ENCODE measurements at regions not wholly inside any gene's neighbourhood (a gene's known extent, or its start where the extent isn't known, plus 50 kb on each side); places are given as distances from the start of the nearest gene placed in this dataset.

DNA sequence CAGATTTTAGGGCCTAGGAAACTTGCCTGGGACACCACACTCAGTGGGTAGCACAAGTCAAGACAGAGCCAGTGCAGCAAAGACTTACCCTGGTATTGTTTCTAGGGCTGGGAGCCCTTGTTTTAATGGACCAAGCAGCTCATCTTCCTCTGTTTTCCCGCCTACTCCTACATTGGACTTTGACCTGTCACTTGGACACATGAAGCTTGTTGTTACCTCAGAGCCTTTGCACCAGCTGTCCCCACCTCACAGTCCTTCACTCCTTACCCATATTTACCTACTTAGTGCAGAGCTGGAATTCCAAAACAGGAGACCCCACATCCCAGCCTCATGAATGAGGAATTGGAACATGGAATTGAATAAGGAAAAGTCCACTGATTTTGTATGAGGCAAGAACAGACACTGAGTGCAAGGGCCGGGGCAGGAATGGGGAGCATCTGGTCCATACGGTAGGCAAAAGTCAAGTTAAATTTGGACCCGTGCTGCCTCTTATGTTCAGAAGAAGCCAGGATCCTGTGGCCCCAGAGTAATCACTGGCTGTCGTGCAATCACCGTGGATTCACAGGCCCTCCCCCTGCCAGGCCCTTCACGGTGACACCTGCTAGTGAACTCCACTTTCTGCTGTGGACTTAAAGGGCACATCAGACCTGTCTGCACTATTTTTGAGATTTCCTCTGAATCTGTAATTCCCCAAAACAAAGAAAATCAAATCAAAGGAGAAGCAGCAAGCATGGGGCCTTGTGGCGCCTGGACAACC is 236.9 kb upstream of the PMEPA1 start:
- no peak for DNase-seq (ENCODE audit: low spot score)

GRCh38 chr20:57944988-57945387 is 235.2 kb upstream of the PMEPA1 start:
- DNase-seq (ENCODE audit: low spot score) = no peak

DNA sequence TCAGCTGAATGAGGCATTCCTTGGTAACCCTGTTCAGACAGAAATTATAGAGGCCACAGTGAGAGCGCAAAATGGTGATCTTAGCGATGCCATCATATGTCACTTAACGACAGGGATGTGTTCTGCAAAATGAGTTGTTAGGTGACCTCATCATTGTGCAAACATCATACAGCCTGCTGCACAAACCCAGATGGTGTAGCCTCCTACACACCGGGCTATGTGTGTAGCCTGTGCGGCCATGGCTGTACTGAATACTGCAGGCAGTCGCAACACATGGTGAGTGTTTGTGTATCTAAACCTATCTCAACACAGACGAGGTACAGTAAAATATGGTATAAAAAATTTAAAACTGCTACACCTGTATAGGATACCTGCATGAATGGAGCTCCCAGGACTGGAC is 234.1 kb upstream of the PMEPA1 start:
- no peak for DNase-seq (ENCODE audit: low spot score)

DNA sequence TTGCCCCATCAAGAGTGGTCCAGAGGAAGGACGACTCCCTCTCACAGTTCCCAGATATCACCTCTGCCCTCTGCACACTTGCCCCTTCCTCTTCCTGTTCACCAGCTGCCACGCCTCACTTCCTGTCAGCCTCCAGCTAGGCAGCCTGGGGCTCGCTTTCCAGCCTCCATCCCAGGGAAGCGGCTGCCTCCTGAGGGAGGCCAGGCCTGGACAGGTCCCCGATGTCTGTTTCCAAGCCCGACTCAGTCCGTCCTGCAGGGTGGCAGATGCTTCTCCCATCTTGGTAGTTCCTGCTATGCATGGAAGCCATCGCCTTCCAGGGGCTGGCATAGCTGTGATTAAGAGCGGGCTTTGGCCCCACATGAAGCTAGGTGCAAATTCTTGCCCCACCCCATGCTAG is 233.5 kb upstream of the PMEPA1 start:
- DNase-seq (ENCODE audit: low spot score) = no peak

- DNase-seq (ENCODE audit: low spot score) = no peak
Measured at GRCh38 chr20:57941604-57942381, 232.0 kb upstream of the PMEPA1 start.

- DNase-seq (ENCODE audit: low spot score) = no peak
Measured at GRCh38 chr20:57940868-57941522, 231.2 kb upstream of the PMEPA1 start.

DNA sequence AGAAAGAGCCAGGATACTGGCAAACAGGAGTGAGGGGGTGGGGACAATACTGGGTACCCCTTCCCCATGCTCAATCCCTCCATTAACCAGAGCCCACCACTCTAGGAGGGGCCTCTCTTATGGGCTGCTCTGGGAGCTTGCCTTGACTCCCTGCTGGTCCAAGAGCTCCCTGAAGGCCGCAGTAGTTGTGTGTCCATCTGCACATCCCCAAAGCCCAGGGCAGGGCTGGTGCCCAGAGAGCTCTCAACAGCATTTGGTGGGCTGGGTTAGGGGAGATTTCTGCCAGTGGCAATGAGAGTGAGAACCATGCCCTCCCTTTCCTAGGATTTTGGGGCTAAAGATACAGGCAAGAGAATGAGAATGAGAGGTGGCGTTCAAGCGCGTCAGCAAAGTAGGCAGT is 230.6 kb upstream of the PMEPA1 start:
- DNase-seq (ENCODE audit: low spot score) = no peak

- DNase-seq (ENCODE audit: low spot score) = no peak
Measured at GRCh38 chr20:57939499-57939898, 229.7 kb upstream of the PMEPA1 start.

DNA sequence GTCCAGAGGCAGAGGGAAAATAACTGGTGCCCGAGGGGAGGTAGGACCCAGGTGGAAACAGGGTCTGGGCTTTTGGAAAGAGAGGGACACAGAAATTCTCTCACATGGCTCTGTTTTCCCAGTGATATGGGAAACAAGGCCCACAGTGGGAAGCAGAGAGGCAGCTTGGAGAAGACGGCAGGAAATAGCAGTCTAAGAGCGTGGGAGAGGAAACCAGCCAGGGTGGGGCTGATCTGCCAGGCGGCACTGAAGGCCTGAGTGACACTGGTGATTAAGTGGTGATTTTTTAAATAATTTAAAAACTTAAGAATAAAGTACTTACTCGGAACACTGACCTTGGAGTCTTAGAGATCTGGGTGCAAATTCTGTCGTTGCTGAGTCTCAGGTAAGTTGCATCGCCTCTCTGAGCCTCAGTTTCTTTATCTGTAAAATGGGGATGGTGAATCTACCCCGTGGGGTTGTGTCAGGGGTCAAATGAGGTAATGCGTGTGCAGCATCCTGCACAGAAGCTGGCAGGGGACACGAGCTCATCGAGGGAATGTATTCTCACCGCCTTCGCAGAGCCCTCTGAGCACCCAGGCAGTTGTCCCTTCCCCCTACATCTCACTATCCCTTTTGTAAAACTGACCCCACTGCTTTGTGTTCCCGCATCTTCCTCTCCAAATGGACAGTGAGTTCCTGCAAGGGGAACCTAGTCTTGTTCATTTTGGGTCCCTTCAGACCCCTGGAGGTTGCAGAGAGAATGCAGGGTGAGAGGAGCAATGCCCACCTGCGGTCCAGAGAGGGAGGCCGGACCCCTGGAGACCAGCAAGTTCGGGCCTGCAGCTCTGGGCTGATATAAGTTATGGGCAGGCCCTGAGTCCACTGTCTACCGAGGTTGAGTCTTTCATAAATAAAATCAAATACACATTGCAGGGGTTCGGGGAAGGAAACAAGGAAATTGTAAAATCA is 228.6 kb upstream of the PMEPA1 start:
- no peak for DNase-seq (ENCODE audit: low spot score)

DNA sequence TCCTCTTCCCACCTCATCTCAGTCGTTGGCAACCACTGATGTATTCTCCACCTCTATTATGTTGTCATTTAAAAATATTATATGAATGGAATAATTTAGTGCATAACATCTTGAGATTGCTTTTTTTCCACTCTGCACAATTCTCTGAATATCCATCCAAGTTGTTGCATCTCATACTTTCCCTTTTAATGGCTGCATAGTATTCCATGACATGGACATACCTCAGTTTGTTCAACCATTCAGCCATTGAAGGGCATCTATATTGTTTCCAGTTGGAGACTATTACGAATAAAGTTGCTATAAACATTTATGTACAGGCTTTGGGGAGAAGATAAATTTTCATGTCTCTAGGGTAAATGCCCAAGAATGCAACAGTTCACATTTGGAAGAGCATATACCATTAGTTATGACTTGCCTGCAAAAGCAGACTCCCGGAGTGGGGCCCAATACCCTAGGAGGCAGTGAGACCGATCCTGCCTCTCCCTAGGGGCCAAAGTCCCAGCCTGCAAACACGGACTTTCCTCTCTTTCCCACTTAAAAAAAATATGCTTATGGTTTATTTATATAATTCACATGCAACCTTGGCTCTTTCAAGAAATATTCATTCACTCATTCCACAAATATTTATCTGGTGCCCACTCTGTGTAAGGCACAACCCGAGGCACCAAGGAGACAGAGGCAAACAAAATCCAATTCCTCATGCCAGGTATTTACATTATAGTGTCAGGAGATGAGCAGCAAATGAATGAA is 227.0 kb upstream of the PMEPA1 start:
- no peak for DNase-seq (ENCODE audit: low spot score)

- DNase-seq (ENCODE audit: low spot score) = no peak
Measured at GRCh38 chr20:57934913-57935312, 225.1 kb upstream of the PMEPA1 start.

DNA sequence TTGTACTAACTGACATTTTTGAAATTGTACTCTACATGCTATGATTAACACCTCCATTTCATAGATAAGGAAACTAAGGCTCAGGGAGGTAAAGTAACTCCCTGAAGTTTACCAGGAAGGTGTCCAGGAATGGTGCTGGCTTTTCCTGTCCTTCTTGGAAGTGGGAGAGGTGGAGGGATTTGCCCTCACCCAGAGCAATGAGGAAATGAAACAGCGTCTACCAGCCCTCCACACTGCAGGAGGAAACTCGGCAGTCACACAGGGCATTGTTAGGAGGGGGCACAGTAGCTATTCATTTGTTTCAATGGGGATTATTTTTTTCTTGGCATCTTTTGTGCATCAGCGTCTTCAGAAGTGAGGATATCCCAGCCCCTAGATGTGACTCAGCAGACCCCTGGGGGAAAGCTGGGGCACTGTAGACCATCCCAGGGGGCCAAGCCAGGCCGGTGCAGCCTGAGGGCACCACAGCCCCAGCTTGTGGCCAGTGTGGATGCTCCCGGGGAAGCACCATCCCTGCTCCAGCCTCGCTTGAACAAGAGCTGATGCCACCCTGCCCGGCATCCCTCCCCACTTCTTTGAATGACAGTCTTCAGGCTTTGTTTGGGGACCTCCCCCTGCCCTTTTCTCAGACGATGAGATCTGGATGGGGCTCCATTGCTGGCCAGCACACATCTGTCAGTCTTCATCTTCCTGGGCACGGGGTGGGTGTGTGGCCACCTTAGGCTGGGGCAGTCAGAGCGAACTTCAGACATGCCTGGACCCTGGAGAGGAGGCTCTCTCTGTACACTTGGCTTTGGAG is 224.4 kb upstream of the PMEPA1 start:
- DNase-seq (ENCODE audit: low spot score) = no peak

GRCh38 chr20:57932227-57932864 is 222.5 kb upstream of the PMEPA1 start:
- DNase-seq (ENCODE audit: low spot score) = no peak

DNA sequence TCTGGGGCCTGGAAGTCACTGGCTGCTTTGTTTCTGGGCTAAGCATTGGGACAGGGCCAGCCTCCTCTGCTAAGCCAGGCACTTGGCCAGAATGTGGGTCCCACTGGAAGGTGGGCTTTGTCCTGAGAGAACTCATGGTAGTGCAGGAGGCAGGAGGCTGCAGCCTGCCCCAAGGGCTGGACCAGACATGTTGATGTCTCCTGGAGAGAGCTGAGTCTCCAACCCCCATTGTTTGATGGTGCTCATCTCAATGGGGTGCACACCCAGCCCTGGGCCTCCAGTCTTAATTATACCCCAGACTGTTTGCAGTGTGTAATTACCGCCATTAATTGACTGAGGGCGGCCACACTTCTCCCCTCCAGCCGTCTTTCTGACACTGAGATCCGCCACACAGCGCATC is 220.5 kb upstream of the PMEPA1 start:
- DNase-seq (ENCODE audit: low spot score) = no peak

- no peak for DNase-seq (ENCODE audit: low spot score)
Measured at GRCh38 chr20:57928181-57928967, 218.6 kb upstream of the PMEPA1 start.

DNA sequence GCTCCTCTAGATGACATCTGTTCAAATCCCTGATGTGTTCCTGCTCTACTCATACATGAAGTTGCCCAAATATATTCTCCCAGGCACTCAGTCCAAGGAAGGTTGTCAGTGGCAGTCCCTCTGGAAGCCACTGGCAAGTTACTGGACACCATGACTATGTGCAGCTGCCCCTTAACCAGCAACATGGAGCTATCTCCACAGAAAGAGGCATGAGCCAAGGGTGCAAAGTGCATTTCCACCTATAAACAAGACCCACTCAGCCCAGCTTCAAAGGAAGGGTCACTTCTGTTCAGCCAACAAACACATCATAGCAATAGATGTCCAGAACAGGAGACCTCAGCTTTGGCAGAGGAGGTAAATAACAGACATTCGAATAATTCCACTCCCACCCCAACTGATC is 217.6 kb upstream of the PMEPA1 start:
- no peak for DNase-seq (ENCODE audit: low spot score)

- no peak for DNase-seq (ENCODE audit: low spot score)
Measured at GRCh38 chr20:57922706-57923105, 212.9 kb upstream of the PMEPA1 start.

GRCh38 chr20:57922083-57922482 is 212.3 kb upstream of the PMEPA1 start:
- DNase-seq (ENCODE audit: low spot score) = no peak

DNA sequence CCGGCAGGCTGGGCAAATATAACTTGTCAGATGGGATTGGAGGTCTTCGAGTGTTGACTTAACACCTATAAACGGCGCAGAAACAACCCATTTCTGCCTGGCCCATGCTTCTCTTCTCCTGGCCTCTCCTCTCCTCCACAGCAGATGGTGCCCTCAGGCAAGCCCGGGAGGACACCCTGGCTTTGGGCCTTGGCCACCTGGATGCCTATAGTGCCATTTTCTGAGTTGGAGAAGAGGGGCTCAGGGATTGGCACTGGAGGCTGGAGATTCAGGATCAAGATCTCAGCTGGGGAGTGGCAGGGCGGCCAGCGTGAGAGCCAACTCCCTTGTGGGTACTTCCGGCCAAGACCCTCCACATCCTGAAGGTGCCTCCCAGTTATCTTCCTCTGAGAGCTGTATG is 211.9 kb upstream of the PMEPA1 start:
- DNase-seq (ENCODE audit: low spot score) = no peak

All from ureter (tissue), 1 donor.